ENCODE measurements at regions not wholly inside any gene's neighbourhood (a gene's known extent, or its start where the extent isn't known, plus 50 kb on each side); places are given as distances from the start of the nearest gene placed in this dataset.

- Histone ChIP-seq H3K9ac (ENCODE audit: extremely low read depth, low read length, poor library complexity, severe bottlenecking) (no peak overlapping the region), H3K9me3 (ENCODE audit: control insufficient read depth, low read length) (no peaks in the 10 kb centered on the region), H3K4me3 (ENCODE audit: low read length) (no peak overlapping the region), H3K4me1 (ENCODE audit: control insufficient read depth, insufficient read depth, low read length) (no peaks in the 10 kb centered on the region), H3K27me3 (ENCODE audit: control insufficient read depth, insufficient read depth, low read length, poor library complexity, severe bottlenecking) (no peaks in the 10 kb centered on the region), H3K36me3 (ENCODE audit: control insufficient read depth, insufficient read depth, low read length) (no peaks in the 10 kb centered on the region), H3K27ac (ENCODE audit: low read depth, low read length) (no peak overlapping the region)
- Mint-ChIP-seq H3K36me3 (ENCODE audit: low read depth) (no peaks in the 10 kb centered on the region), H3K27ac (no peak overlapping the region), H3K27me3 (ENCODE audit: insufficient read depth) (peaks cover 4% of the 10 kb centered on the region), H3K4me1 (no peaks in the 10 kb centered on the region), H3K4me3 (no peak overlapping the region), H3K9me3 (peaks cover under 1% of the 10 kb centered on the region)
- TF ChIP-seq CTCF (conservative IDR thresholded peaks at IDR 0.05), result no peak
- DNase-seq, result no peak
- WGBS, 2 experiments (ENCODE audit: insufficient coverage in 1 of 2, insufficient read length in 1 of 2), result 90% methylated on average over 3 of the region's 3 CpGs; no CpG with 5 or more reads in 1 of the 2 experiments
Measured at GRCh38 chr6:16982807-16983206, 119.0 kb upstream of the STMND1 start.

GRCh38 chr6:16979677-16980370 is 122.0 kb upstream of the STMND1 start:
- Histone ChIP-seq H3K4me3 (ENCODE audit: low read length) (no peak overlapping the region), H3K27ac (ENCODE audit: low read depth, low read length) (no peak overlapping the region), H3K27me3 (ENCODE audit: control insufficient read depth, insufficient read depth, low read length, poor library complexity, severe bottlenecking) (no peaks in the 10 kb centered on the region), H3K9me3 (ENCODE audit: control insufficient read depth, low read length) (no peaks in the 10 kb centered on the region), H3K9ac (ENCODE audit: extremely low read depth, low read length, poor library complexity, severe bottlenecking) (no peak overlapping the region), H3K4me1 (ENCODE audit: control insufficient read depth, insufficient read depth, low read length) (no peaks in the 10 kb centered on the region), H3K36me3 (ENCODE audit: control insufficient read depth, insufficient read depth, low read length) (no peaks in the 10 kb centered on the region)
- H3K9me3 Mint-ChIP-seq, result no peaks in the 10 kb centered on the region
- no peak for DNase-seq
- no peak overlapping the region for H3K4me3 Mint-ChIP-seq
- H3K36me3 Mint-ChIP-seq (ENCODE audit: low read depth), result no peaks in the 10 kb centered on the region
- 88 to 97% methylated on average over 5 to 7 of the region's 7 CpGs for WGBS, 2 experiments (ENCODE audit: insufficient coverage in 1 of 2, insufficient read length in 1 of 2)
- peaks cover 4% of the 10 kb centered on the region for H3K27me3 Mint-ChIP-seq (ENCODE audit: insufficient read depth)
- no peak for TF ChIP-seq CTCF (conservative IDR thresholded peaks at IDR 0.05)
- no peaks in the 10 kb centered on the region for H3K4me1 Mint-ChIP-seq
- no peak overlapping the region for H3K27ac Mint-ChIP-seq

GRCh38 chr6:16978686-16979085 is 123.2 kb upstream of the STMND1 start:
- H3K27me3 Mint-ChIP-seq (ENCODE audit: insufficient read depth), result peaks cover 4% of the 10 kb centered on the region
- H3K9me3 ChIP-seq (ENCODE audit: control insufficient read depth, low read length), result no peaks in the 10 kb centered on the region
- no peak for TF ChIP-seq CTCF (conservative IDR thresholded peaks at IDR 0.05)
- no peak overlapping the region for H3K4me3 Mint-ChIP-seq
- peaks cover 1% of the 10 kb centered on the region for H3K4me1 Mint-ChIP-seq
- H3K9me3 Mint-ChIP-seq, result no peaks in the 10 kb centered on the region
- no peak overlapping the region for H3K27ac ChIP-seq (ENCODE audit: low read depth, low read length)
- H3K4me3 ChIP-seq (ENCODE audit: low read length), result no peak overlapping the region
- H3K4me1 ChIP-seq (ENCODE audit: control insufficient read depth, insufficient read depth, low read length), result peaks cover 5% of the 10 kb centered on the region
- no peak overlapping the region for H3K27ac Mint-ChIP-seq
- DNase-seq, result no peak
- H3K9ac ChIP-seq (ENCODE audit: extremely low read depth, low read length, poor library complexity, severe bottlenecking), result no peak overlapping the region
- H3K36me3 Mint-ChIP-seq (ENCODE audit: low read depth), result no peaks in the 10 kb centered on the region
- H3K27me3 ChIP-seq (ENCODE audit: control insufficient read depth, insufficient read depth, low read length, poor library complexity, severe bottlenecking), result no peaks in the 10 kb centered on the region
- no peaks in the 10 kb centered on the region for H3K36me3 ChIP-seq (ENCODE audit: control insufficient read depth, insufficient read depth, low read length)
